ENCODE measurements at regions not wholly inside any gene's neighbourhood (a gene's known extent, or its start where the extent isn't known, plus 50 kb on each side); places are given as distances from the start of the nearest gene placed in this dataset.
"Not testable (repeated sequence)": the region's sequence is repeated elsewhere in the genome, so short reads cannot be mapped to it uniquely, and the experiment has no call there.

GRCh38 chr9:62135022-62135421 is 945.2 kb downstream of the SPATA31A7 start:
- not testable (repeated sequence) for H3K4me3 ChIP-seq (ENCODE audit: low read depth, low read length); DNase-seq (ENCODE audit: low read depth)

GRCh38 chr9:62145648-62146047 is 955.8 kb downstream of the SPATA31A7 start:
- H3K4me3 ChIP-seq (ENCODE audit: low read depth, low read length); DNase-seq (ENCODE audit: low read depth): not testable (repeated sequence)
